HG03135 (cell line): ENCODE measurements at regions not wholly inside any gene's neighbourhood (a gene's known extent, or its start where the extent isn't known, plus 50 kb on each side); places are given as distances from the start of the nearest gene placed in this dataset.

Experiments used
- ATAC-seq: cut with Tn5 transposase; IDR thresholded peaks from one replicate; pipeline ENCODE4 v1.9.1; 2021; ENCODE audit warnings: mild to moderate bottlenecking, moderate library complexity; ENCODE audit not compliant: unreplicated experiment

DNA sequence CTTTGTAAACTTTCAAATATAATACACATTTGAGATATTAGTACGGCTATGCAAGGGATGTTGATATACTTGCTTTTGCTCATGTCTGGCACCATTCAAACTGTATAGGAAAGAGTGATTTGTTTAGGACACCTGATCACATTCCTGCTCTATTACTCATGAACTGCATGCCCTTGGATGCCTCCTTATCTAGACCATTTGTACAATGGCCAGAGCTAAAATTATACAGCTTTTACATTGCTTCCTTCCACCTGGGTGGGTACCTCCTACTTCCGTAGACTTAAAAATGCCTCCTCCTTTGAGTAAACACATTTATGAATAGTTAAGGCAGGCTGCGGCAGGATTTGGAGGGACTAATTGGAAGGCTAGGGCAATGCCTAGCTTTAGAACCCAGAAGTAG is 85.4 kb upstream of the PBX1 start:
- ATAC-seq: no peak

DNA sequence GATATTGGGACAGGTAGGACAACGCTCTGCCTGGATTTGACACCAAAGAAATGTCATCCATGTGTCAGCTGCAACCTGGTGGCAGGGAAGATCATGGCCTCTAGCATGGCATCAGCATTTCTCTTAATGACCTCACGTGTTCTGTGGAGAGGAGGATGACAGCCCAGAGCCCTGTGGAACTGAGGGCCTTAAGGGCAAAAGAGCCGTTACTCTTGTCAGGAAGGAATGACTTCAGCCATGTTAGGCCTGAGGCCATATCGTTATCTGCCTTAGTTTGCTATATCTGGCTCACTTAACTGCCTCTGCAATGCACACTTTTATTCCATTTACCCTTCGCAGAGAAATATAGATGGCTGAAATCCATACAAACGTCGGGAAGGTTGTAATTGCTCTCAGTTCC is 83.2 kb upstream of the PBX1 start:
- no peak for ATAC-seq

- no peak for ATAC-seq
These were observed 81.6 kb upstream of the PBX1 start for GRCh38 chr1:164477343-164477742.

- ATAC-seq: no peak
These were observed 79.7 kb upstream of the PBX1 start for GRCh38 chr1:164479242-164479641.

GRCh38 chr1:164480285-164480907 is 78.6 kb upstream of the PBX1 start:
- no peak for ATAC-seq

DNA sequence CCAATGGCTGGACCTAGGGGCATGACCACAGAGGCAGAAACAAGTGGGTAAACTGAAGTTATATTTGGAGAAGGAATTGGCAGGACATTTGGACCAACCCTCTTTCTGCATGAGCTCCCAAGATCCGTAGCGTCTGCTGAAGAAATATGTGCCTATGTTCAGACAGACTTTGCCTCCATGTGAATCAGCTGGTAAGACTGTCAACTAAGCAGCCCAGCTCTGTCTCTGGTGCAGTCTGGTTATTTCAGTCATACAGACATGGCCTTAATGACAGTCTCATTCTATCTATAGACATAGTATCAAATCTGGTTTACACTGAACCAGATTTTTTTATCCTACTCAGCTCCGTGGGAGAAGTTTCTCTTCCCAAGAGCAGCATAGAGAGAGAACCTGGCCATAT is 63.1 kb upstream of the PBX1 start:
- ATAC-seq: no peak

GRCh38 chr1:164498792-164499191 is 60.2 kb upstream of the PBX1 start:
- no peak for ATAC-seq

GRCh38 chr1:164504749-164505148 is 54.2 kb upstream of the PBX1 start:
- no peak for ATAC-seq
